Heart left ventricle (tissue), 16 donors: ENCODE measurements at regions not wholly inside any gene's neighbourhood (a gene's known extent, or its start where the extent isn't known, plus 50 kb on each side); places are given as distances from the start of the nearest gene placed in this dataset.

Experiments
- ATAC-seq, 4 donors: fragments of 200-7000 bp; cut with Tn5 transposase; one replicate each; pipeline ENCODE4 v1.9.1; 2020 to 2022; ENCODE audit warnings: moderate library complexity in 4 of 4, mild to moderate bottlenecking in 3 of 4, moderate number of reproducible peaks in 1 of 4
- DNase-seq, 5 donors: peaks; one replicate each; pipeline ENCODE4 v3.0.0-alpha.2; 2020
- H3K27ac ChIP-seq, 12 donors: fragments of 200-600 bp; sonication (generic) in 4 of 12; one replicate each; pipeline versions ENCODE4 v1.5.0 to v1.8.0; 2016 to 2022; ENCODE audit warnings: mild to moderate bottlenecking in 2 of 12
- H3K27me3 ChIP-seq, 9 donors: fragments of 200-600 bp; sonication (generic) in 2 of 9; one replicate each; pipeline versions ENCODE4 v1.5.1 to v1.8.0; 2016 to 2022; ENCODE audit warnings: mild to moderate bottlenecking in 3 of 9
- H3K36me3 ChIP-seq, 9 donors: fragments of 200-600 bp; sonication (generic) in 2 of 9; one replicate each; pipeline versions ENCODE4 v1.5.0 to v1.8.0; 2018 to 2022; ENCODE audit warnings: mild to moderate bottlenecking in 2 of 9
- H3K4me1 ChIP-seq, 12 donors: fragments of 200-600 bp; sonication (generic) in 4 of 12; one replicate each; pipeline versions ENCODE4 v1.5.0 to v1.8.0; 2016 to 2022; ENCODE audit warnings: mild to moderate bottlenecking in 3 of 12
- H3K4me3 ChIP-seq, 12 donors: fragments of 200-600 bp; sonication (generic) in 4 of 12; one replicate each; pipeline versions ENCODE4 v1.5.0 to v1.8.0; 2017 to 2022; ENCODE audit warnings: mild to moderate bottlenecking in 9 of 12, moderate library complexity in 4 of 12
- H3K9me3 ChIP-seq, 12 donors: fragments of 200-600 bp; sonication (generic) in 4 of 12; one replicate each; pipeline versions ENCODE4 v1.5.0 to v1.8.0; 2016 to 2022; ENCODE audit warnings: mild to moderate bottlenecking in 1 of 12
- CTCF ChIP-seq, 12 donors: fragments of 200-600 bp; sonication (generic) in 4 of 12; IDR thresholded peaks; one replicate each; pipeline versions ENCODE4 v1.5.0 to v1.8.0; 2018 to 2022; ENCODE audit warnings: antibody characterized with exemption in 12 of 12, mild to moderate bottlenecking in 5 of 12
- POLR2A ChIP-seq, 2 donors: fragments of 450-650 bp; IDR thresholded peaks; one replicate each; pipeline ENCODE4 v1.6.1; 2017; ENCODE audit warnings: antibody characterized with exemption in 2 of 2, mild to moderate bottlenecking in 2 of 2, moderate library complexity in 2 of 2
- WGBS, 4 donors: extraction: QIAGEN DNeasy Blood & Tissue Kit in 2 of 4; methylation state at CpG; one replicate each; pipeline versions ENCODE4 v1.1.5 to v1.1.7; 2013 to 2018; 5-methylcytosine and 5-hydroxymethylcytosine counted together
- intact Hi-C, 10 donors: fragments of 100-400 bp; cut with DNase I; formaldehyde crosslinking; loops; one replicate each; pipeline versions ENCODE4 v1.11.1 to v1.14.2; 2022
- donor health status: ischemic (EF 13 %, LVEDD 7.1; RV severe dilation, severe dysfunction).
- donor health status: healthy with polysubstance abuse.
- donor health status: DM: no; HTN: yes; CAD: no.
- donor health status: DM: no; HTN: no; CAD: no.
- donor health status: ischemic (EF 25% LVEDD 6.9; RV normal size, moderate dysfunction).
- donor health status: ischemic (EF 25% LVEDD 5.7; RV mildly dilated, moderate dysfunction).
- donor health status: healthy.
- donor health status: DM: yes; HTN: yes; CAD: no.
- donor health status: ischemic (EF 35%, LVEDD 5.7; RV mildly dilated, moderate dysfunction).
- donor health status: nonischemic (EF 11% LVEDD 7.7; RV severe dilation, severe dysfunction).
- donor health status: DM: yes; HTN: yes; CAD: no.
- donor health status: PGD.
- donor health status: ischemic (EF 29% LVEDD 5.4; RV normal size, mild dysfunction).
- donor health status: nonischemic (EF 23%, LVEDD 6.1; RV moderate dilation, normal function).

GRCh38 chr19:34853369-34853768 lies 73.3 kb upstream of the ZNF30 start:
- Histone ChIP-seq H3K27ac (no peak overlapping the region), H3K4me1 (no peaks in the 10 kb centered on the region), H3K9me3 (peaks cover 0 to 13% (median 0%) of the 10 kb centered on the region in 12 donors), H3K4me3 (no peak overlapping the region), H3K36me3 (no peaks in the 10 kb centered on the region), H3K27me3 (no peaks in the 10 kb centered on the region)
- ATAC-seq, result no peak
- 53 to 86% (median 73%) methylated on average over 3 of the region's 3 CpGs for WGBS, 4 donors
- intact Hi-C loops, result no loop called here
- TF ChIP-seq POLR2A (IDR thresholded peaks at IDR 0.05), result no peak
- TF ChIP-seq CTCF (IDR thresholded peaks at IDR 0.05), result no peak
- DNase-seq, result no peak

GRCh38 chr19:34852669-34853068 lies 74.0 kb upstream of the ZNF30 start:
- no peak for ATAC-seq
- no peak overlapping the region for H3K27ac ChIP-seq
- H3K4me1 ChIP-seq, result no peaks in the 10 kb centered on the region
- intact Hi-C loops, result no loop called here
- H3K27me3 ChIP-seq, result no peaks in the 10 kb centered on the region
- no peak for TF ChIP-seq POLR2A (IDR thresholded peaks at IDR 0.05)
- TF ChIP-seq CTCF (IDR thresholded peaks at IDR 0.05), result no peak
- no peak for DNase-seq
- 77 to 82% (median 79%) methylated on average over 5 of the region's 5 CpGs for WGBS, 4 donors
- peaks cover 0 to 13% (median 0%) of the 10 kb centered on the region in 12 donors for H3K9me3 ChIP-seq
- no peak overlapping the region for H3K4me3 ChIP-seq
- no peaks in the 10 kb centered on the region for H3K36me3 ChIP-seq

- TF ChIP-seq CTCF (IDR thresholded peaks at IDR 0.05), result no peak
- TF ChIP-seq POLR2A (IDR thresholded peaks at IDR 0.05), result no peak
- ATAC-seq (no peak), DNase-seq (no peak)
- Histone ChIP-seq H3K9me3 (peaks cover 0 to 2% (median 0%) of the 10 kb centered on the region in 12 donors), H3K4me1 (no peaks in the 10 kb centered on the region), H3K4me3 (no peak overlapping the region), H3K27ac (no peak overlapping the region), H3K27me3 (no peaks in the 10 kb centered on the region), H3K36me3 (no peaks in the 10 kb centered on the region)
- 85 to 92% (median 88%) methylated on average over 9 to 11 of the region's 11 CpGs for WGBS, 4 donors
- intact Hi-C loops, result loop anchor here in 1 of 10 donors (2.0 kb wide), 1 partner anchor 61 kb away; no protein-coding TSS in a partner anchor
These were observed 75.4 kb upstream of the ZNF30 start for GRCh38 chr19:34851277-34851804.

GRCh38 chr19:34847393-34847792 lies 74.4 kb upstream of the ZNF599 start:
- H3K4me3 ChIP-seq, result no peak overlapping the region
- H3K27ac ChIP-seq, result no peak overlapping the region
- TF ChIP-seq CTCF (IDR thresholded peaks at IDR 0.05), result no peak
- H3K27me3 ChIP-seq, result no peaks in the 10 kb centered on the region
- H3K36me3 ChIP-seq, result no peaks in the 10 kb centered on the region
- ATAC-seq (no peak), DNase-seq (no peak)
- WGBS, 4 donors, result 84 to 89% (median 86%) methylated on average over 6 of the region's 6 CpGs
- no peaks in the 10 kb centered on the region for H3K9me3 ChIP-seq
- intact Hi-C loops, result no loop called here
- H3K4me1 ChIP-seq, result peaks cover 0 to 3% (median 0%) of the 10 kb centered on the region in 12 donors
